ENCODE measurements at regions not wholly inside any gene's neighbourhood (a gene's known extent, or its start where the extent isn't known, plus 50 kb on each side); places are given as distances from the start of the nearest gene placed in this dataset.

DNA sequence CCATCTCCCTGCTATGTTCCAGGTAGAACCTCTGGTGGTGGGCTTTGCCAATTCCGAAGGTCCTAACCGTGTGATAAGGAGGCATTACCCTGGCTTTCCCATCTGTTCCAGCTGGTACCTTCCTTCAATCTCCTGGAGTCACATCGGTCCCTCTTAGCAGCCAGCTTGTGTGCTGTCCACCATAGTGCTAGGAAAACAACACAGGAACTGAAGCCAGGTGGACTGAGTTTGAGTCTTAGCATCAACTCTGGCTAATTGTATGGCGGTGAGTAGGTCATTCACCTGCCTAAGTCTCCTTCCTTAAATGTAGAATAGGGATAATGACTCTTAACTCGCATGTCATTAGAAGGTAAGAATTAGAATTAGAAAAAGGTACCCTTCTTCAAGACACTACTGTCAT, 159.6 kb upstream of the E2F8 start:
- TF ChIP-seq, protein P1, sequence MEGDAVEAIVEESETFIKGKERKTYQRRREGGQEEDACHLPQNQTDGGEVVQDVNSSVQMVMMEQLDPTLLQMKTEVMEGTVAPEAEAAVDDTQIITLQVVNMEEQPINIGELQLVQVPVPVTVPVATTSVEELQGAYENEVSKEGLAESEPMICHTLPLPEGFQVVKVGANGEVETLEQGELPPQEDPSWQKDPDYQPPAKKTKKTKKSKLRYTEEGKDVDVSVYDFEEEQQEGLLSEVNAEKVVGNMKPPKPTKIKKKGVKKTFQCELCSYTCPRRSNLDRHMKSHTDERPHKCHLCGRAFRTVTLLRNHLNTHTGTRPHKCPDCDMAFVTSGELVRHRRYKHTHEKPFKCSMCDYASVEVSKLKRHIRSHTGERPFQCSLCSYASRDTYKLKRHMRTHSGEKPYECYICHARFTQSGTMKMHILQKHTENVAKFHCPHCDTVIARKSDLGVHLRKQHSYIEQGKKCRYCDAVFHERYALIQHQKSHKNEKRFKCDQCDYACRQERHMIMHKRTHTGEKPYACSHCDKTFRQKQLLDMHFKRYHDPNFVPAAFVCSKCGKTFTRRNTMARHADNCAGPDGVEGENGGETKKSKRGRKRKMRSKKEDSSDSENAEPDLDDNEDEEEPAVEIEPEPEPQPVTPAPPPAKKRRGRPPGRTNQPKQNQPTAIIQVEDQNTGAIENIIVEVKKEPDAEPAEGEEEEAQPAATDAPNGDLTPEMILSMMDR (conservative IDR thresholded peaks at IDR 0.05) = no peak
- TF ChIP-seq ZFX (IDR thresholded peaks at IDR 0.05) = no peak

Data from C4-2B (cell line).